ENCODE measurements at regions not wholly inside any gene's neighbourhood (a gene's known extent, or its start where the extent isn't known, plus 50 kb on each side); places are given as distances from the start of the nearest gene placed in this dataset.

GRCh38 chr11:112877581-112877980 is 83.6 kb upstream of the NCAM1 start:
- no peak for TF ChIP-seq POLR2A (IDR thresholded peaks at IDR 0.05; ENCODE audit: low read depth, low read length)
- no peak for TF ChIP-seq TAF1 (IDR thresholded peaks at IDR 0.05; ENCODE audit: low read depth, low read length)

All from GM12891 (cell line).